Gastroesophageal sphincter (tissue), 4 donors: ENCODE measurements at regions not wholly inside any gene's neighbourhood (a gene's known extent, or its start where the extent isn't known, plus 50 kb on each side); places are given as distances from the start of the nearest gene placed in this dataset.

Experiments used
- ATAC-seq: fragments of 150-250 bp; one replicate; pipeline ENCODE4 v1.9.1; 2016; ENCODE audit warnings: mild to moderate bottlenecking, moderate library complexity
- H3K27ac ChIP-seq, 4 donors: fragments of 200-600 bp; sonication (generic) in 3 of 4; 1 replicate in 3 of 4; 2 replicates in 1 of 4; pipeline ENCODE4 v1.5.1; 2016 to 2019
- H3K27me3 ChIP-seq: fragments of 200-600 bp; sonication (generic); one replicate; pipeline ENCODE4 v1.5.1; 2019
- H3K36me3 ChIP-seq, 2 donors: fragments of 200-600 bp; sonication (generic); one replicate each; pipeline ENCODE4 v1.5.1; 2019; ENCODE audit warnings: control low read depth in 1 of 2
- H3K4me1 ChIP-seq, 3 donors: fragments of 200-600 bp; sonication (generic); 1 replicate in 2 of 3; 2 replicates in 1 of 3; pipeline ENCODE4 v1.5.1; 2016 to 2019; ENCODE audit warnings: control low read depth in 2 of 3
- H3K4me3 ChIP-seq, 2 donors: fragments of 200-600 bp; sonication (generic); one replicate each; pipeline ENCODE4 v1.5.1; 2019; ENCODE audit warnings: mild to moderate bottlenecking in 1 of 2, moderate library complexity in 1 of 2
- H3K9me3 ChIP-seq, 3 donors: fragments of 200-600 bp; sonication (generic); one replicate each; pipeline ENCODE4 v1.5.1; 2017 to 2019; ENCODE audit warnings: control low read depth in 2 of 3
- EP300 ChIP-seq: sonication (generic); formaldehyde crosslinking; IDR thresholded peaks from one replicate; pipeline ENCODE4 v1.6.1; 2017; ENCODE audit warnings: antibody characterized with exemption, mild to moderate bottlenecking
- POLR2A ChIP-seq, 2 donors: fragments of 450-650 bp; IDR thresholded peaks; one replicate each; pipeline ENCODE4 v1.6.1; 2017; ENCODE audit warnings: antibody characterized with exemption in 2 of 2, mild to moderate bottlenecking in 2 of 2, moderate library complexity in 1 of 2
- POLR2AphosphoS5 ChIP-seq: sonication (generic); formaldehyde crosslinking; IDR thresholded peaks from one replicate; pipeline ENCODE4 v1.6.1; 2017; ENCODE audit warnings: antibody characterized with exemption
- WGBS, 2 donors: methylation state at CpG; one replicate each; pipeline ENCODE4 v1.1.5; 2018; ENCODE audit warnings: low coverage in 1 of 2; 5-methylcytosine and 5-hydroxymethylcytosine counted together
- TF ChIP-seq, protein P1 (sequence below), 4 experiments: fragments of 200-600 bp in 2 of 4; fragments of 450-650 bp in 2 of 4; sonication (generic) in 1 of 4; IDR thresholded peaks; one replicate each; pipeline ENCODE4 v1.5.1; 2017 to 2019; ENCODE audit warnings: antibody characterized with exemption in 4 of 4, mild to moderate bottlenecking in 2 of 4, moderate library complexity in 2 of 4

DNA sequence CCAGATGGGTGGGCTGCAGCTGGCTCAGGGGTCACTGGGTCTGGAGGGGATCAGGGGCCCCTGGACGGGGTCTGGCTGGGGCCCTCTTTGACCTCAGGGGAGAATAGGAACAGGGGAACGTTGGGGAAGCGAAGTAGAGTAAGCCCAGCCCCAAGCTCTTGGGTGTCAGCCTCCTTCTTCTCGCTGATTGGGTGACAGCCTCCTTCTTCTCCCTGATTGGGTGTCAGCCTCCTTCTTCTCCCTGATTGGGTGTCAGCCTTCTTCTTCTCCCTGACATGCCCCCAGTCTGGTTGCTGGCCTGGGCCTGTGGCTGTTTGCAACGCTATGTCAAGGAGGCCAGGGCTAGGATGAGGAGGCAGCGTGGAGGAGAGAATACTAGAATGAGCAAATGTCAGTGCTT is 76.7 kb upstream of the CASZ1 start:
- H3K27me3 ChIP-seq: peaks cover 27% of the 10 kb centered on the region
- no peak for ATAC-seq
- TF ChIP-seq EP300 (no peak), POLR2AphosphoS5 (no peak), POLR2A (IDR thresholded peaks at IDR 0.05) (no peak)
- TF ChIP-seq, protein P1, sequence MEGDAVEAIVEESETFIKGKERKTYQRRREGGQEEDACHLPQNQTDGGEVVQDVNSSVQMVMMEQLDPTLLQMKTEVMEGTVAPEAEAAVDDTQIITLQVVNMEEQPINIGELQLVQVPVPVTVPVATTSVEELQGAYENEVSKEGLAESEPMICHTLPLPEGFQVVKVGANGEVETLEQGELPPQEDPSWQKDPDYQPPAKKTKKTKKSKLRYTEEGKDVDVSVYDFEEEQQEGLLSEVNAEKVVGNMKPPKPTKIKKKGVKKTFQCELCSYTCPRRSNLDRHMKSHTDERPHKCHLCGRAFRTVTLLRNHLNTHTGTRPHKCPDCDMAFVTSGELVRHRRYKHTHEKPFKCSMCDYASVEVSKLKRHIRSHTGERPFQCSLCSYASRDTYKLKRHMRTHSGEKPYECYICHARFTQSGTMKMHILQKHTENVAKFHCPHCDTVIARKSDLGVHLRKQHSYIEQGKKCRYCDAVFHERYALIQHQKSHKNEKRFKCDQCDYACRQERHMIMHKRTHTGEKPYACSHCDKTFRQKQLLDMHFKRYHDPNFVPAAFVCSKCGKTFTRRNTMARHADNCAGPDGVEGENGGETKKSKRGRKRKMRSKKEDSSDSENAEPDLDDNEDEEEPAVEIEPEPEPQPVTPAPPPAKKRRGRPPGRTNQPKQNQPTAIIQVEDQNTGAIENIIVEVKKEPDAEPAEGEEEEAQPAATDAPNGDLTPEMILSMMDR (IDR thresholded peaks at IDR 0.05): no peak
- 55% methylated on average over 3 of the region's 6 CpGs; no CpG with 5 or more reads in 1 of the 2 donors for WGBS, 2 donors
- no peaks in the 10 kb centered on the region for H3K4me1 ChIP-seq
- H3K36me3 ChIP-seq: no peaks in the 10 kb centered on the region
- no peak overlapping the region for H3K4me3 ChIP-seq
- no peak overlapping the region for H3K27ac ChIP-seq
- no peaks in the 10 kb centered on the region for H3K9me3 ChIP-seq

GRCh38 chr1:10874351-10874750 is 77.9 kb upstream of the CASZ1 start:
- H3K4me1 ChIP-seq: no peaks in the 10 kb centered on the region
- no peak overlapping the region for H3K27ac ChIP-seq
- no peak for ATAC-seq
- no peak overlapping the region for H3K4me3 ChIP-seq
- TF ChIP-seq POLR2A (IDR thresholded peaks at IDR 0.05) (no peak), POLR2AphosphoS5 (no peak), EP300 (no peak)
- TF ChIP-seq, protein P1 (IDR thresholded peaks at IDR 0.05): no peak
- no CpG with 5 or more reads among the region's 5 CpGs for WGBS, 2 donors
- H3K27me3 ChIP-seq: peaks cover 22% of the 10 kb centered on the region
- no peaks in the 10 kb centered on the region for H3K36me3 ChIP-seq
- no peaks in the 10 kb centered on the region for H3K9me3 ChIP-seq

GRCh38 chr1:10877894-10878293 is 81.4 kb upstream of the CASZ1 start:
- no peaks in the 10 kb centered on the region for H3K4me1 ChIP-seq
- WGBS, 2 donors: 68 to 90% methylated on average over 4 to 5 of the region's 9 CpGs
- H3K27me3 ChIP-seq: peaks cover 32% of the 10 kb centered on the region
- no peak for ATAC-seq
- H3K36me3 ChIP-seq: no peaks in the 10 kb centered on the region
- H3K9me3 ChIP-seq: no peaks in the 10 kb centered on the region
- TF ChIP-seq POLR2A (IDR thresholded peaks at IDR 0.05) (no peak), EP300 (no peak), POLR2AphosphoS5 (no peak)
- TF ChIP-seq, protein P1 (IDR thresholded peaks at IDR 0.05): no peak
- H3K4me3 ChIP-seq: no peak overlapping the region
- no peak overlapping the region for H3K27ac ChIP-seq

GRCh38 chr1:10878469-10878868 is 82.0 kb upstream of the CASZ1 start:
- H3K27ac ChIP-seq: no peak overlapping the region
- H3K36me3 ChIP-seq: no peaks in the 10 kb centered on the region
- peaks cover 36% of the 10 kb centered on the region for H3K27me3 ChIP-seq
- no peak for TF ChIP-seq POLR2AphosphoS5
- TF ChIP-seq, protein P1 (IDR thresholded peaks at IDR 0.05): no peak
- no peak for TF ChIP-seq POLR2A (IDR thresholded peaks at IDR 0.05)
- no peak for TF ChIP-seq EP300
- no peak for ATAC-seq
- 76 to 81% methylated on average over 6 of the region's 7 CpGs for WGBS, 2 donors
- no peak overlapping the region for H3K4me3 ChIP-seq
- no peaks in the 10 kb centered on the region for H3K4me1 ChIP-seq
- H3K9me3 ChIP-seq: no peaks in the 10 kb centered on the region

GRCh38 chr1:10880063-10880462 is 83.6 kb upstream of the CASZ1 start:
- Histone ChIP-seq H3K9me3 (no peaks in the 10 kb centered on the region), H3K36me3 (no peaks in the 10 kb centered on the region), H3K27ac (no peak overlapping the region), H3K27me3 (peaks cover 36% of the 10 kb centered on the region), H3K4me1 (no peaks in the 10 kb centered on the region), H3K4me3 (no peak overlapping the region)
- WGBS, 2 donors: 83 to 100% methylated on average over 1 of the region's 7 CpGs
- TF ChIP-seq EP300: no peak
- TF ChIP-seq, protein P1 (IDR thresholded peaks at IDR 0.05): no peak
- TF ChIP-seq POLR2AphosphoS5: no peak
- no peak for TF ChIP-seq POLR2A (IDR thresholded peaks at IDR 0.05)
- no peak for ATAC-seq
